Tibial nerve (tissue), 4 donors: ENCODE measurements at regions not wholly inside any gene's neighbourhood (a gene's known extent, or its start where the extent isn't known, plus 50 kb on each side); places are given as distances from the start of the nearest gene placed in this dataset.

ENCODE experiments used
- DNase-seq, 2 donors: peaks; one replicate each; pipeline ENCODE4 v3.0.0-alpha.2; 2019; ENCODE audit warnings: low spot score in 2 of 2
- H3K27ac ChIP-seq, 4 donors: fragments of 200-600 bp; sonication (generic) in 3 of 4; one replicate each; pipeline ENCODE4 v1.5.1; 2017 to 2019; ENCODE audit warnings: mild to moderate bottlenecking in 1 of 4
- H3K27me3 ChIP-seq, 2 donors: fragments of 200-600 bp; sonication (generic) in 1 of 2; one replicate each; pipeline versions ENCODE4 v1.5.1 to v1.6.0; 2017 to 2019
- H3K36me3 ChIP-seq, 3 donors: fragments of 200-600 bp; sonication (generic); one replicate each; pipeline ENCODE4 v1.5.1; 2018 to 2019
- H3K4me1 ChIP-seq, 4 donors: fragments of 200-600 bp; sonication (generic) in 3 of 4; one replicate each; pipeline ENCODE4 v1.5.1; 2017 to 2019
- H3K4me3 ChIP-seq, 4 donors: fragments of 200-600 bp; sonication (generic) in 3 of 4; one replicate each; pipeline ENCODE4 v1.5.1; 2017 to 2019; ENCODE audit warnings: mild to moderate bottlenecking in 1 of 4, moderate library complexity in 1 of 4
- H3K9me3 ChIP-seq, 4 donors: fragments of 200-600 bp; sonication (generic) in 3 of 4; one replicate each; pipeline ENCODE4 v1.5.1; 2017 to 2019
- CTCF ChIP-seq, 5 experiments: fragments of 200-600 bp in 3 of 5; fragments of 450-650 bp in 2 of 5; sonication (generic) in 3 of 5; IDR thresholded peaks; one replicate each; pipeline ENCODE4 v1.5.1; 2016 to 2019; ENCODE audit warnings: antibody characterized with exemption in 5 of 5, mild to moderate bottlenecking in 3 of 5, moderate library complexity in 2 of 5
- EP300 ChIP-seq, 2 donors: sonication (generic); formaldehyde crosslinking; IDR thresholded peaks; one replicate each; pipeline ENCODE4 v1.6.1; 2017; ENCODE audit warnings: antibody characterized with exemption in 2 of 2, mild to moderate bottlenecking in 1 of 2
- POLR2A ChIP-seq, 2 donors: fragments of 450-650 bp; IDR thresholded peaks; one replicate each; pipeline ENCODE4 v1.6.1; 2017; ENCODE audit warnings: antibody characterized with exemption in 2 of 2, mild to moderate bottlenecking in 2 of 2, moderate library complexity in 2 of 2
- WGBS, 2 donors: methylation state at CpG; one replicate each; pipeline ENCODE4 v1.1.5; 2018; 5-methylcytosine and 5-hydroxymethylcytosine counted together

- Histone ChIP-seq H3K9me3 (peaks cover 0 to 14% (median 3%) of the 10 kb centered on the region in 4 donors), H3K36me3 (no peaks in the 10 kb centered on the region), H3K4me3 (no peak overlapping the region), H3K27ac (no peak overlapping the region), H3K4me1 (peaks cover 0 to 3% (median 0%) of the 10 kb centered on the region in 4 donors), H3K27me3 (no peaks in the 10 kb centered on the region)
- TF ChIP-seq EP300 (IDR thresholded peaks at IDR 0.05): no peak
- TF ChIP-seq POLR2A (IDR thresholded peaks at IDR 0.05): no peak
- TF ChIP-seq CTCF (IDR thresholded peaks at IDR 0.05): no peak
- 53 to 57% methylated on average over 4 of the region's 4 CpGs for WGBS, 2 donors
- no peak for DNase-seq
These were observed 280.5 kb downstream of the FBXW7 start for GRCh38 chr4:152255437-152255836.

- peaks cover 0 to 7% (median 0%) of the 10 kb centered on the region in 4 donors for H3K4me1 ChIP-seq
- H3K9me3 ChIP-seq: peaks cover 0 to 9% (median 1%) of the 10 kb centered on the region in 4 donors
- H3K27ac ChIP-seq: no peak overlapping the region
- H3K27me3 ChIP-seq: no peaks in the 10 kb centered on the region
- 90% methylated on average over 9 of the region's 9 CpGs for WGBS, 2 donors
- no peak overlapping the region for H3K4me3 ChIP-seq
- no peak for DNase-seq
- no peaks in the 10 kb centered on the region for H3K36me3 ChIP-seq
- TF ChIP-seq EP300 (IDR thresholded peaks at IDR 0.05) (no peak), CTCF (IDR thresholded peaks at IDR 0.05) (no peak), POLR2A (IDR thresholded peaks at IDR 0.05) (no peak)
These were observed 287.5 kb downstream of the FBXW7 start for GRCh38 chr4:152248347-152248746.

GRCh38 chr4:152247271-152247975, 288.5 kb downstream of the FBXW7 start:
- no peak overlapping the region for H3K27ac ChIP-seq
- DNase-seq: no peak
- H3K4me1 ChIP-seq: peaks cover 0 to 8% (median 0%) of the 10 kb centered on the region in 4 donors
- H3K36me3 ChIP-seq: no peaks in the 10 kb centered on the region
- TF ChIP-seq POLR2A (IDR thresholded peaks at IDR 0.05) (no peak), CTCF (IDR thresholded peaks at IDR 0.05) (no peak), EP300 (IDR thresholded peaks at IDR 0.05) (no peak)
- no peak overlapping the region for H3K4me3 ChIP-seq
- H3K27me3 ChIP-seq: no peaks in the 10 kb centered on the region
- WGBS, 2 donors: 80 to 84% methylated on average over 12 to 19 of the region's 19 CpGs
- H3K9me3 ChIP-seq: peaks cover 0 to 6% (median 1%) of the 10 kb centered on the region in 4 donors

- WGBS, 2 donors: 88 to 92% methylated on average over 13 of the region's 13 CpGs
- no peaks in the 10 kb centered on the region for H3K9me3 ChIP-seq
- TF ChIP-seq EP300 (IDR thresholded peaks at IDR 0.05) (no peak), CTCF (IDR thresholded peaks at IDR 0.05) (no peak), POLR2A (IDR thresholded peaks at IDR 0.05) (no peak)
These were observed 289.2 kb downstream of the FBXW7 start for GRCh38 chr4:152246659-152247058.

GRCh38 chr4:152245680-152246079, 290.2 kb downstream of the FBXW7 start:
- Histone ChIP-seq H3K4me3 (no peak overlapping the region), H3K36me3 (no peaks in the 10 kb centered on the region), H3K9me3 (no peaks in the 10 kb centered on the region), H3K27me3 (no peaks in the 10 kb centered on the region), H3K4me1 (peaks cover 0 to 8% (median 0%) of the 10 kb centered on the region in 4 donors), H3K27ac (no peak overlapping the region)
- no peak for DNase-seq
- WGBS, 2 donors: 47 to 51% methylated on average over 1 of the region's 1 CpG
- no peak for TF ChIP-seq CTCF (IDR thresholded peaks at IDR 0.05)
- TF ChIP-seq EP300 (IDR thresholded peaks at IDR 0.05): no peak
- TF ChIP-seq POLR2A (IDR thresholded peaks at IDR 0.05): no peak

More at GRCh38 chr4:152246659-152247058, 289.2 kb downstream of the FBXW7 start:
- Histone ChIP-seq H3K27ac (no peak overlapping the region), H3K4me3 (no peak overlapping the region), H3K4me1 (peaks cover 0 to 8% (median 0%) of the 10 kb centered on the region in 4 donors), H3K36me3 (no peaks in the 10 kb centered on the region), H3K27me3 (no peaks in the 10 kb centered on the region)
- DNase-seq: no peak
